CD14-positive monocyte (primary cell): ENCODE measurements at regions not wholly inside any gene's neighbourhood (a gene's known extent, or its start where the extent isn't known, plus 50 kb on each side); places are given as distances from the start of the nearest gene placed in this dataset.

ENCODE experiments used
- DNase-seq, 3 donors: peaks; one replicate each; pipeline ENCODE4 v3.0.0-alpha.2; 2011 to 2022
- H2AFZ ChIP-seq: 2 replicates; pipeline ENCODE4 v1.6.0; 2012; ENCODE audit warnings: mild to moderate bottlenecking, low read depth, low read length, inconsistent platforms; ENCODE audit not compliant: insufficient read depth, poor library complexity, severe bottlenecking
- H3K27ac ChIP-seq, 2 donors: 1 replicate in 1 of 2; 2 replicates in 1 of 2; pipeline ENCODE4 v1.5.1; 2012 to 2013; ENCODE audit warnings: low read length in 2 of 2, control low read depth in 1 of 2, inconsistent platforms in 1 of 2, low read depth in 1 of 2, mild to moderate bottlenecking in 1 of 2
- H3K27me3 ChIP-seq, 2 donors: one replicate each; pipeline versions ENCODE4 v1.6.0 to v1.6.1; 2011 to 2013; ENCODE audit warnings: low read length in 2 of 2; ENCODE audit not compliant: control insufficient read depth in 2 of 2, insufficient read depth in 2 of 2
- H3K36me3 ChIP-seq, 2 donors: replicated peaks in 1 of 2; 1 replicate in 1 of 2; 2 replicates in 1 of 2; pipeline versions ENCODE4 v1.5.1 to v1.6.1; 2012 to 2013; ENCODE audit warnings: low read length in 2 of 2, control low read depth in 1 of 2, inconsistent platforms in 1 of 2, mild to moderate bottlenecking in 1 of 2; ENCODE audit not compliant: insufficient read depth in 2 of 2, control insufficient read depth in 1 of 2
- H3K4me1 ChIP-seq, 2 donors: 1 replicate in 1 of 2; 2 replicates in 1 of 2; pipeline versions ENCODE4 v1.5.1 to v1.6.1; 2012 to 2013; ENCODE audit warnings: low read length in 2 of 2, control low read depth in 1 of 2, inconsistent platforms in 1 of 2, mild to moderate bottlenecking in 1 of 2, moderate library complexity in 1 of 2; ENCODE audit not compliant: insufficient read depth in 2 of 2, control insufficient read depth in 1 of 2
- H3K4me2 ChIP-seq: replicated peaks from 2 replicates; pipeline ENCODE3; 2012; ENCODE audit warnings: low read length, moderate library complexity, mild to moderate bottlenecking; ENCODE audit not compliant: poor library complexity, severe bottlenecking; ENCODE audit errors: extremely low read depth
- H3K4me3 ChIP-seq, 3 experiments: fragments of 200-600 bp in 1 of 3; sonication (generic) in 1 of 3; replicated peaks in 1 of 3; 1 replicate in 2 of 3; 2 replicates in 1 of 3; pipeline ENCODE4 v1.5.1; 2011 to 2013; ENCODE audit warnings: low read length in 3 of 3, mild to moderate bottlenecking in 3 of 3, control low read depth in 2 of 3, low read depth in 2 of 3, inconsistent platforms in 1 of 3, moderate library complexity in 1 of 3
- H3K79me2 ChIP-seq: 2 replicates; pipeline ENCODE4 v1.6.0; 2012; ENCODE audit warnings: mild to moderate bottlenecking, control low read depth, inconsistent platforms, low read length, moderate library complexity; ENCODE audit not compliant: insufficient read depth
- H3K9ac ChIP-seq: 2 replicates; pipeline ENCODE4 v1.6.0; 2017; ENCODE audit warnings: low read length, mild to moderate bottlenecking; ENCODE audit not compliant: insufficient read depth, poor library complexity, severe bottlenecking
- H3K9me3 ChIP-seq, 2 donors: replicated peaks in 1 of 2; 1 replicate in 1 of 2; 2 replicates in 1 of 2; pipeline versions ENCODE4 v1.5.1 to v1.6.1; 2012 to 2013; ENCODE audit warnings: low read length in 2 of 2, control low read depth in 1 of 2; ENCODE audit not compliant: control insufficient read depth in 1 of 2, insufficient read depth in 1 of 2
- H4K20me1 ChIP-seq: 2 replicates; pipeline ENCODE4 v1.6.0; 2012; ENCODE audit warnings: mild to moderate bottlenecking, low read length, control low read depth, moderate library complexity; ENCODE audit not compliant: insufficient read depth
- H3K27ac Mint-ChIP-seq, 7 donors: one replicate each; pipeline ENCODE4 v1.8.0; 2020; ENCODE audit warnings: mild to moderate bottlenecking in 7 of 7, mixed read lengths in 7 of 7, moderate library complexity in 6 of 7, inconsistent platforms in 2 of 7
- H3K27me3 Mint-ChIP-seq, 3 donors: one replicate each; pipeline ENCODE4 v1.8.0; 2021 to 2022; ENCODE audit warnings: low read depth in 3 of 3, mild to moderate bottlenecking in 3 of 3, mixed read lengths in 3 of 3, moderate library complexity in 3 of 3, inconsistent platforms in 1 of 3
- H3K36me3 Mint-ChIP-seq, 2 donors: one replicate each; pipeline ENCODE4 v1.8.0; 2020; ENCODE audit warnings: mixed read lengths in 2 of 2, inconsistent platforms in 1 of 2, mild to moderate bottlenecking in 1 of 2
- H3K4me1 Mint-ChIP-seq: one replicate; pipeline ENCODE4 v1.8.0; 2020; ENCODE audit warnings: mild to moderate bottlenecking, mixed read lengths
- H3K4me3 Mint-ChIP-seq, 2 donors: one replicate each; pipeline ENCODE4 v1.8.0; 2020; ENCODE audit warnings: mild to moderate bottlenecking in 2 of 2, mixed read lengths in 2 of 2, moderate library complexity in 1 of 2
- H3K9me3 Mint-ChIP-seq, 7 donors: one replicate each; pipeline ENCODE4 v1.8.0; 2020 to 2022; ENCODE audit warnings: mixed read lengths in 7 of 7, mild to moderate bottlenecking in 6 of 7, moderate library complexity in 6 of 7, inconsistent platforms in 2 of 7
- WGBS: methylation state at CpG from one replicate; pipeline ENCODE4 v1.1.5; 2013; ENCODE audit warnings: missing lambda C conversion rate; ENCODE audit not compliant: insufficient coverage; 5-methylcytosine and 5-hydroxymethylcytosine counted together
- intact Hi-C, 2 donors: fragments of 100-400 bp; cut with micrococcal nuclease; formaldehyde crosslinking; loops; one replicate each; pipeline versions ENCODE4 v1.15.0 to v1.15.1; 2023
- TF ChIP-seq, protein P1 (sequence below): fragments of 200-600 bp; IDR thresholded peaks from one replicate; pipeline ENCODE4 v1.8.0; 2022; ENCODE audit warnings: antibody characterized with exemption, mild to moderate bottlenecking

DNA sequence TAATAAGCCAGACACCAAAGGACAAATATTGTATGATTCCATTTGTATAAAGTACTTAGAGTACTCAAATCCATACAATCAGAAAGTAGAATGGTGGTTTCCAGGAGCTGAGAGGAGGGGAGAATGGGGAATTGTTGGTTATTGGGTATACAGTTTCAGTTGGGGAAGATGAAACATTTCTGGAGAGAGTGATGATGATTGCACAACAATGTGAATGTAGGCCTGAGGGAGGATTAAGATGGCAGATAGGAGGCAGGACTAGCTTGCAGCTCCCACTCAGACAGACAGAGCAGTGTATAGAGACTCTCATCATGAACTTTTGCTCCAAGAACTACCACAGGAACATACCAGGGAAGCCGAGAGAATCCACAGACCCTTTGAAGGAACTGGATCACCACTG lies 75.7 kb upstream of the PAK3 start:
- H3K36me3 ChIP-seq = no peaks in the 10 kb centered on the region
- H3K4me3 ChIP-seq = no peak overlapping the region
- H3K4me1 ChIP-seq = no peaks in the 10 kb centered on the region
- H3K9ac ChIP-seq = no peak overlapping the region
- no peaks in the 10 kb centered on the region for H3K27me3 ChIP-seq
- no peak for DNase-seq
- Mint-ChIP-seq H3K27ac (no peak overlapping the region), H3K9me3 (peaks cover 0 to 12% (median 5%) of the 10 kb centered on the region in 7 donors), H3K4me1 (peaks cover 3% of the 10 kb centered on the region), H3K27me3 (peaks cover 3 to 8% (median 4%) of the 10 kb centered on the region in 3 donors), H3K36me3 (no peaks in the 10 kb centered on the region), H3K4me3 (no peak overlapping the region)
- TF ChIP-seq, protein P1, sequence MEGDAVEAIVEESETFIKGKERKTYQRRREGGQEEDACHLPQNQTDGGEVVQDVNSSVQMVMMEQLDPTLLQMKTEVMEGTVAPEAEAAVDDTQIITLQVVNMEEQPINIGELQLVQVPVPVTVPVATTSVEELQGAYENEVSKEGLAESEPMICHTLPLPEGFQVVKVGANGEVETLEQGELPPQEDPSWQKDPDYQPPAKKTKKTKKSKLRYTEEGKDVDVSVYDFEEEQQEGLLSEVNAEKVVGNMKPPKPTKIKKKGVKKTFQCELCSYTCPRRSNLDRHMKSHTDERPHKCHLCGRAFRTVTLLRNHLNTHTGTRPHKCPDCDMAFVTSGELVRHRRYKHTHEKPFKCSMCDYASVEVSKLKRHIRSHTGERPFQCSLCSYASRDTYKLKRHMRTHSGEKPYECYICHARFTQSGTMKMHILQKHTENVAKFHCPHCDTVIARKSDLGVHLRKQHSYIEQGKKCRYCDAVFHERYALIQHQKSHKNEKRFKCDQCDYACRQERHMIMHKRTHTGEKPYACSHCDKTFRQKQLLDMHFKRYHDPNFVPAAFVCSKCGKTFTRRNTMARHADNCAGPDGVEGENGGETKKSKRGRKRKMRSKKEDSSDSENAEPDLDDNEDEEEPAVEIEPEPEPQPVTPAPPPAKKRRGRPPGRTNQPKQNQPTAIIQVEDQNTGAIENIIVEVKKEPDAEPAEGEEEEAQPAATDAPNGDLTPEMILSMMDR = no peak
- H3K79me2 ChIP-seq = no peaks in the 10 kb centered on the region
- no CpG with 5 or more reads among the region's 1 CpG for WGBS
- H2AFZ ChIP-seq = no peak overlapping the region
- H3K4me2 ChIP-seq = no peak overlapping the region
- intact Hi-C loops = no loop called here
- H4K20me1 ChIP-seq = no peaks in the 10 kb centered on the region
- H3K27ac ChIP-seq = no peak overlapping the region
- H3K9me3 ChIP-seq = no peaks in the 10 kb centered on the region

DNA sequence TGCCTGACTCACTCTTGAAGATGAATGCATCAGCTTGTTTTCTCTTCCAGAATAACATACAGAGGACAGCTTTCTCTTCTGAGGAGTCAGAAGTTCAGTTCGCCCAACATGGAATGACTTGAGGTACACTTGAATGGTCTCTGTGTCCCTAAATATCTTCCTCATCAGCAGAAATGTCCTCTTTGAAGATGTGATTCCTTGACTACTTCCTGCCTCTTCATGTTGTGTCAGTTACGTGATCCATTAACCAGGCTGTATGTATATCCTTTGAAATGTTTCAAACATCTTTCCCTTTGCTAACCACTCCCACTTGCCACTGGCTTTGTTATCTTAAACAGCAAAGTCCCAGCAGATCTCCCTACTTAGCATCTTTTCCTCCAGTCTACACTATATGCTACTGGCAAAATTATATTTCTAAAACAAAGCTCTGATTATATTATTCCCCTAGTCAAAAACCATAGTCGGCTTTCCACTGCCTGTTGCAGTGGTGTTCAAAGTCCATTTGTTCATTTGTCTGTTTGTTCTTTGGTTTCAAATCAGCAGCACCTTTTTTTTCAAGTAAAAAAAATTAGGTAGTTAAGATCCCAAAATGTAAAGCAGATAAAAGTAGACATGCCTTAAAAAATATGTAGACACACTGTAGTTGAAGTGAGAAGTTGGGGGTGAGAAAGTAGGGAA lies 82.1 kb upstream of the PAK3 start:
- Histone ChIP-seq H4K20me1 (no peaks in the 10 kb centered on the region), H2AFZ (no peak overlapping the region), H3K4me1 (peaks cover 10 to 17% of the 10 kb centered on the region in 2 donors), H3K36me3 (no peaks in the 10 kb centered on the region), H3K4me3 (no peak overlapping the region), H3K27ac (no peak overlapping the region), H3K9ac (no peak overlapping the region), H3K9me3 (no peaks in the 10 kb centered on the region), H3K4me2 (no peak overlapping the region), H3K79me2 (no peaks in the 10 kb centered on the region), H3K27me3 (no peaks in the 10 kb centered on the region)
- no peak overlapping the region for H3K27ac Mint-ChIP-seq
- TF ChIP-seq, protein P1 = no peak
- intact Hi-C loops = no loop called here
- no peaks in the 10 kb centered on the region for H3K36me3 Mint-ChIP-seq
- DNase-seq = no peak
- H3K4me1 Mint-ChIP-seq = peaks cover 16% of the 10 kb centered on the region
- WGBS = no CpG with 5 or more reads among the region's 3 CpGs
- H3K4me3 Mint-ChIP-seq = no peak overlapping the region
- peaks cover 0 to 2% (median 1%) of the 10 kb centered on the region in 3 donors for H3K27me3 Mint-ChIP-seq
- peaks cover 0 to 2% (median 0%) of the 10 kb centered on the region in 7 donors for H3K9me3 Mint-ChIP-seq
